Ascending aorta (tissue), 2 donors: ENCODE measurements at regions not wholly inside any gene's neighbourhood (a gene's known extent, or its start where the extent isn't known, plus 50 kb on each side); places are given as distances from the start of the nearest gene placed in this dataset.
"Not testable (repeated sequence)": the region's sequence is repeated elsewhere in the genome, so short reads cannot be mapped to it uniquely, and the experiment has no call there.

Experiments used
- DNase-seq, 2 donors: peaks; one replicate each; pipeline ENCODE4 v3.0.0-alpha.2; 2019; ENCODE audit warnings: low spot score in 2 of 2
- H3K27ac ChIP-seq, 2 donors: fragments of 200-600 bp; sonication (generic); one replicate each; pipeline ENCODE4 v1.5.1; 2016 to 2017; ENCODE audit warnings: mild to moderate bottlenecking in 1 of 2
- H3K27me3 ChIP-seq: fragments of 200-600 bp; sonication (generic); one replicate; pipeline ENCODE4 v1.5.1; 2017
- H3K36me3 ChIP-seq, 2 donors: fragments of 200-600 bp; sonication (generic); one replicate each; pipeline ENCODE4 v1.5.1; 2016
- H3K4me1 ChIP-seq, 2 donors: fragments of 200-600 bp; sonication (generic); one replicate each; pipeline ENCODE4 v1.5.1; 2016 to 2017; ENCODE audit warnings: mild to moderate bottlenecking in 1 of 2
- H3K4me3 ChIP-seq, 2 donors: fragments of 200-600 bp; sonication (generic); one replicate each; pipeline ENCODE4 v1.5.1; 2016 to 2017; ENCODE audit warnings: mild to moderate bottlenecking in 1 of 2
- H3K9me3 ChIP-seq, 2 donors: fragments of 200-600 bp; sonication (generic); one replicate each; pipeline ENCODE4 v1.5.1; 2016
- intact Hi-C: fragments of 100-400 bp; cut with DNase I; formaldehyde crosslinking; loops from one replicate; pipeline ENCODE4 v1.15.1; 2023
- TF ChIP-seq, protein P1 (sequence below), 3 experiments: fragments of 200-600 bp in 2 of 3; fragments of 450-650 bp in 1 of 3; sonication (generic) in 2 of 3; IDR thresholded peaks; one replicate each; pipeline ENCODE4 v1.5.1; 2016 to 2019; ENCODE audit warnings: antibody characterized with exemption in 3 of 3, mild to moderate bottlenecking in 1 of 3, moderate library complexity in 1 of 3

- no peaks in the 10 kb centered on the region for H3K4me1 ChIP-seq
- H3K27ac ChIP-seq = no peak overlapping the region
- H3K36me3 ChIP-seq = no peaks in the 10 kb centered on the region
- TF ChIP-seq, protein P1, sequence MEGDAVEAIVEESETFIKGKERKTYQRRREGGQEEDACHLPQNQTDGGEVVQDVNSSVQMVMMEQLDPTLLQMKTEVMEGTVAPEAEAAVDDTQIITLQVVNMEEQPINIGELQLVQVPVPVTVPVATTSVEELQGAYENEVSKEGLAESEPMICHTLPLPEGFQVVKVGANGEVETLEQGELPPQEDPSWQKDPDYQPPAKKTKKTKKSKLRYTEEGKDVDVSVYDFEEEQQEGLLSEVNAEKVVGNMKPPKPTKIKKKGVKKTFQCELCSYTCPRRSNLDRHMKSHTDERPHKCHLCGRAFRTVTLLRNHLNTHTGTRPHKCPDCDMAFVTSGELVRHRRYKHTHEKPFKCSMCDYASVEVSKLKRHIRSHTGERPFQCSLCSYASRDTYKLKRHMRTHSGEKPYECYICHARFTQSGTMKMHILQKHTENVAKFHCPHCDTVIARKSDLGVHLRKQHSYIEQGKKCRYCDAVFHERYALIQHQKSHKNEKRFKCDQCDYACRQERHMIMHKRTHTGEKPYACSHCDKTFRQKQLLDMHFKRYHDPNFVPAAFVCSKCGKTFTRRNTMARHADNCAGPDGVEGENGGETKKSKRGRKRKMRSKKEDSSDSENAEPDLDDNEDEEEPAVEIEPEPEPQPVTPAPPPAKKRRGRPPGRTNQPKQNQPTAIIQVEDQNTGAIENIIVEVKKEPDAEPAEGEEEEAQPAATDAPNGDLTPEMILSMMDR (IDR thresholded peaks at IDR 0.05) = no peak
- no peaks in the 10 kb centered on the region for H3K9me3 ChIP-seq
- H3K4me3 ChIP-seq = no peak overlapping the region
- H3K27me3 ChIP-seq = no peaks in the 10 kb centered on the region
- no peak for DNase-seq
- intact Hi-C loops = no loop called here
These were observed 89.2 kb upstream of the ZNF462 start for GRCh38 chr9:106773750-106774149.

DNA sequence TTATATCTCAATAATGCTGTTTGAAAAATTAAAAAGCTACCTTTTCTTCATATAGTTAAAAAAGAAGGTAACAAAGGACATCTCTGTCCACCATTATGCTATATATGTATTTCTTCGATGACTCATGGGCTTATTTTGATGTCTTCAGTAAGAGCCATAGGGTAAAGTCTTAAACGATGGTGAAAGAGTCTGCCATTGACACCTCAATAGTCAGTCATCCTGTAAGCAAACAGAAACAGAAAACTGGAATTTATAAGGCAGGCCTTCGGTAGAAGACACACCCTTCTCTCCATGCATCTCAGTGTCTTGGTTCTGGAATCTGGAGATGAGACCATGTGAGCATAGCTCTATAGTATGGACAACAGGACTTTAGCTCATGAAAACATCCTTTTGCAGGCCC lies 87.0 kb upstream of the ZNF462 start:
- H3K4me3 ChIP-seq = no peak overlapping the region
- intact Hi-C loops = no loop called here
- no peak overlapping the region for H3K27ac ChIP-seq
- no peaks in the 10 kb centered on the region for H3K27me3 ChIP-seq
- H3K4me1 ChIP-seq = no peaks in the 10 kb centered on the region
- no peak for DNase-seq
- TF ChIP-seq, protein P1 (IDR thresholded peaks at IDR 0.05) = no peak
- H3K9me3 ChIP-seq = no peaks in the 10 kb centered on the region
- no peaks in the 10 kb centered on the region for H3K36me3 ChIP-seq

DNA sequence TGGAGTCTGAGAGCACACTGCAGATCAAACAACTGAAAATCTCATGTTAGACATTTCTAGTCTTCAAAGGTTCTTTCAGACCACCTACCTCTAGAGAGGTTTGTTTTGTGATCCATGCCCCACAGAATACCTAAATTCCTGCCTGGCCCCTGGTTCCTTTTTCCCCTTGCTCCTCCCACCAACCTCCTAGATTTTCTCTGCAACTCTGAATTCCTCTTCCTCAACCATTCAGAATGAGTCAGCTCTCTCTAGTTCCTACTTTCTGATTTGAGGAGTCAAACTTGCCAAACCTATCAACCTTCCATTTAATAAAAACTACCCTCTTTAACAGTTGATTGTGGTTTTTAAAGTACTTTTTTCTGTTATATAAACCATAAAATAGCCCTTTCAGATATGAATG lies 83.2 kb upstream of the ZNF462 start:
- H3K9me3 ChIP-seq = no peaks in the 10 kb centered on the region
- DNase-seq = no peak
- no peaks in the 10 kb centered on the region for H3K36me3 ChIP-seq
- intact Hi-C loops = no loop called here
- TF ChIP-seq, protein P1 (IDR thresholded peaks at IDR 0.05) = no peak
- H3K27ac ChIP-seq = no peak overlapping the region
- no peaks in the 10 kb centered on the region for H3K27me3 ChIP-seq
- no peaks in the 10 kb centered on the region for H3K4me1 ChIP-seq
- H3K4me3 ChIP-seq = no peak overlapping the region

- H3K4me1 ChIP-seq = no peaks in the 10 kb centered on the region
- no peaks in the 10 kb centered on the region for H3K9me3 ChIP-seq
- intact Hi-C loops = no loop called here
- no peak overlapping the region for H3K27ac ChIP-seq
- H3K36me3 ChIP-seq = no peaks in the 10 kb centered on the region
- H3K4me3 ChIP-seq = no peak overlapping the region
- TF ChIP-seq, protein P1 (IDR thresholded peaks at IDR 0.05) = no peak
- no peak for DNase-seq
- no peaks in the 10 kb centered on the region for H3K27me3 ChIP-seq
These were observed 79.8 kb upstream of the ZNF462 start for GRCh38 chr9:106783121-106783520.

GRCh38 chr9:106784076-106784475 lies 78.9 kb upstream of the ZNF462 start:
- TF ChIP-seq, protein P1 (IDR thresholded peaks at IDR 0.05) = no peak
- intact Hi-C loops = no loop called here
- no peak overlapping the region for H3K27ac ChIP-seq
- H3K36me3 ChIP-seq = no peaks in the 10 kb centered on the region
- H3K9me3 ChIP-seq = no peaks in the 10 kb centered on the region
- no peak for DNase-seq
- H3K4me3 ChIP-seq = no peak overlapping the region
- no peaks in the 10 kb centered on the region for H3K4me1 ChIP-seq
- H3K27me3 ChIP-seq = no peaks in the 10 kb centered on the region

GRCh38 chr9:106785200-106785599 lies 77.8 kb upstream of the ZNF462 start:
- H3K27me3 ChIP-seq = no peaks in the 10 kb centered on the region
- no peaks in the 10 kb centered on the region for H3K36me3 ChIP-seq
- intact Hi-C loops = no loop called here
- TF ChIP-seq, protein P1 (IDR thresholded peaks at IDR 0.05) = no peak
- no peak for DNase-seq
- no peaks in the 10 kb centered on the region for H3K9me3 ChIP-seq
- H3K4me3 ChIP-seq = no peak overlapping the region
- H3K27ac ChIP-seq = no peak overlapping the region
- no peaks in the 10 kb centered on the region for H3K4me1 ChIP-seq

DNA sequence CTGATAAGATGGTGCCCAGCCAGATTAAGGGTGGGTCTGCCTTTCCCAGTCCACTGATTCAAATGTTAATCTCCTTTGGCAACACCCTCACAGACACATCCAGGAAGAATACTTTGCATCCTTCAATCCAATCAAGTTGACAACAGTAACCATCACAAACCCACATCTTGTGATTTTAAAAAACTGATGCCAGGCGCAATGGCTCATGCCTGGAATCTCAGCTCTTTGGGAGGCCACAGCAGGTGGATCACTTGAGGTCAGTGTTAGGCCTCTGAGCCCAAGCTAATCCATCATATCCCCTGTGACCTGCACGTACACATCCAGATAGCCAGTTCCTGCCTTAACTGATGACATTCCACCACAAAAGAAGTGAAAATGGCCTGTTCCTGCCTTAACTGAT lies 74.9 kb upstream of the ZNF462 start:
- H3K27ac ChIP-seq, H3K9me3 ChIP-seq, H3K36me3 ChIP-seq, intact Hi-C loops, DNase-seq, H3K4me1 ChIP-seq, H3K4me3 ChIP-seq, H3K27me3 ChIP-seq: not testable (repeated sequence)
